Keratinocyte (primary cell): ENCODE measurements at regions not wholly inside any gene's neighbourhood (a gene's known extent, or its start where the extent isn't known, plus 50 kb on each side); places are given as distances from the start of the nearest gene placed in this dataset.

ENCODE experiments used
- DNase-seq: peaks from one replicate; pipeline ENCODE4 v3.0.0-alpha.2; 2011; ENCODE audit warnings: low read depth, missing footprints, low spot score
- FAIRE-seq: peaks from 2 replicates; lab custom pipeline; 2011; peaks lifted over from hg19 to GRCh38; lab: Jason Lieb, UNC
- H2AFZ ChIP-seq: 2 replicates; pipeline ENCODE4 v1.6.0; 2012; ENCODE audit warnings: low read length, control low read depth, inconsistent platforms; ENCODE audit not compliant: control insufficient read depth
- H3K27ac ChIP-seq: 2 replicates; pipeline ENCODE4 v1.5.1; 2011; ENCODE audit warnings: low read length; ENCODE audit not compliant: control insufficient read depth, insufficient read depth
- H3K27me3 ChIP-seq: 3 replicates; pipeline ENCODE4 v1.6.0; 2011; ENCODE audit warnings: low read length; ENCODE audit not compliant: control insufficient read depth, insufficient read depth; ENCODE audit errors: extremely low read depth
- H3K36me3 ChIP-seq, 2 experiments: 2 replicates in 1 of 2; 3 replicates in 1 of 2; pipeline ENCODE4 v1.5.1; 2011; ENCODE audit warnings: low read length in 2 of 2, mild to moderate bottlenecking in 1 of 2; ENCODE audit not compliant: control insufficient read depth in 2 of 2, insufficient read depth in 2 of 2; ENCODE audit errors: extremely low read depth in 1 of 2
- H3K4me1 ChIP-seq: 3 replicates; pipeline ENCODE4 v1.5.1; 2011; ENCODE audit warnings: low read length; ENCODE audit not compliant: control insufficient read depth, insufficient read depth; ENCODE audit errors: extremely low read depth
- H3K4me2 ChIP-seq: 3 replicates; pipeline ENCODE4 v1.6.0; 2011; ENCODE audit warnings: low read depth, low read length; ENCODE audit not compliant: control insufficient read depth, insufficient read depth; ENCODE audit errors: extremely low read depth
- H3K4me3 ChIP-seq, 3 experiments: fragments of 200-600 bp in 1 of 3; sonication (generic) in 1 of 3; 2 replicates in 2 of 3; 3 replicates in 1 of 3; pipeline ENCODE4 v1.5.1; 2011 to 2016; ENCODE audit warnings: low read length in 3 of 3, mild to moderate bottlenecking in 3 of 3, control low read depth in 2 of 3, inconsistent platforms in 1 of 3, low read depth in 1 of 3, mixed read lengths in 1 of 3, mixed run types in 1 of 3, moderate library complexity in 1 of 3; ENCODE audit not compliant: control insufficient read depth in 2 of 3, insufficient read depth in 2 of 3; ENCODE audit errors: extremely low read depth in 1 of 3
- H3K79me2 ChIP-seq: 2 replicates; pipeline ENCODE4 v1.6.0; 2012; ENCODE audit warnings: low read length; ENCODE audit not compliant: control insufficient read depth, insufficient read depth
- H3K9ac ChIP-seq: 3 replicates; pipeline ENCODE4 v1.6.0; 2011; ENCODE audit warnings: low read length; ENCODE audit not compliant: control insufficient read depth, insufficient read depth; ENCODE audit errors: extremely low read depth
- H3K9me1 ChIP-seq: 3 replicates; pipeline ENCODE4 v1.6.0; 2011; ENCODE audit warnings: low read length; ENCODE audit not compliant: control insufficient read depth, insufficient read depth; ENCODE audit errors: extremely low read depth
- H3K9me3 ChIP-seq: 2 replicates; pipeline ENCODE4 v1.5.1; 2012; ENCODE audit warnings: low read depth, low read length; ENCODE audit not compliant: control insufficient read depth
- H4K20me1 ChIP-seq: 3 replicates; pipeline ENCODE4 v1.6.0; 2011; ENCODE audit warnings: low read length; ENCODE audit not compliant: control insufficient read depth, insufficient read depth; ENCODE audit errors: extremely low read depth
- EZH2 ChIP-seq: IDR thresholded peaks from one replicate; pipeline ENCODE4 v1.6.1; 2012; ENCODE audit warnings: inconsistent platforms, mild to moderate bottlenecking, low read length, moderate library complexity
- dilution Hi-C: fragments of 300-500 bp; cut with MboI; formaldehyde crosslinking; loops from one replicate; pipeline ENCODE4 v1.7.0; 2020; ENCODE audit warnings: low sequenced_read_pairs; ENCODE audit not compliant: extremely low pct_ligation_motif_present
- TF ChIP-seq, protein P1 (sequence below), 3 experiments: IDR thresholded peaks in 1 of 3; conservative IDR thresholded peaks in 1 of 3; optimal IDR thresholded peaks in 1 of 3; 2 replicates in 2 of 3; 3 replicates in 1 of 3; pipeline versions ENCODE3 to v1.5.1; 2011; ENCODE audit warnings: low read length in 3 of 3, mild to moderate bottlenecking in 3 of 3, moderate library complexity in 2 of 3, control low read depth in 1 of 3, inconsistent platforms in 1 of 3; ENCODE audit not compliant: insufficient read depth in 2 of 3; ENCODE audit errors: extremely low read depth in 1 of 3

DNA sequence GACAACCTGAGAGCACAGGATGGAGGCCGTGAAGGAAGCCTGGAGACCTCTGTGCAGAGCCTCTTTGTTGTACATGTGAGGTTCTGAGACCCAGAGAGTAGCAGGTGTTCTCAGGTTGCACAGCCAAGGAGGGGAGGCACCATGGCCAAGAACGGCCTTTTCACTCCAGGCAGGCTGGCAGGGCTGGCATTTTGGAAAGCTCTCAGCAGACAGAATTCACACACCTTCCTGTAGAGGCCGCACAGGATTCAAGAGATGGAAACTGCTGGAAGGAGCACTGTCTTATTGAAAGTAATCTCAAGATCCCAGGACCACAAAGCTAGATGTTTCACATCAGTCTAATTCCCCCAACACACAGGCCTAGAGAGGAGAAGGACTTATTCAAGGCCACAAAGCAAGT lies 52.8 kb upstream of the XPA start:
- no peaks in the 10 kb centered on the region for H3K9me3 ChIP-seq
- H3K27ac ChIP-seq = no peak overlapping the region
- no peak overlapping the region for H3K9ac ChIP-seq
- no peaks in the 10 kb centered on the region for H4K20me1 ChIP-seq
- FAIRE-seq (peak; percentile 67), DNase-seq (no peak)
- no peak for TF ChIP-seq EZH2
- TF ChIP-seq, protein P1, sequence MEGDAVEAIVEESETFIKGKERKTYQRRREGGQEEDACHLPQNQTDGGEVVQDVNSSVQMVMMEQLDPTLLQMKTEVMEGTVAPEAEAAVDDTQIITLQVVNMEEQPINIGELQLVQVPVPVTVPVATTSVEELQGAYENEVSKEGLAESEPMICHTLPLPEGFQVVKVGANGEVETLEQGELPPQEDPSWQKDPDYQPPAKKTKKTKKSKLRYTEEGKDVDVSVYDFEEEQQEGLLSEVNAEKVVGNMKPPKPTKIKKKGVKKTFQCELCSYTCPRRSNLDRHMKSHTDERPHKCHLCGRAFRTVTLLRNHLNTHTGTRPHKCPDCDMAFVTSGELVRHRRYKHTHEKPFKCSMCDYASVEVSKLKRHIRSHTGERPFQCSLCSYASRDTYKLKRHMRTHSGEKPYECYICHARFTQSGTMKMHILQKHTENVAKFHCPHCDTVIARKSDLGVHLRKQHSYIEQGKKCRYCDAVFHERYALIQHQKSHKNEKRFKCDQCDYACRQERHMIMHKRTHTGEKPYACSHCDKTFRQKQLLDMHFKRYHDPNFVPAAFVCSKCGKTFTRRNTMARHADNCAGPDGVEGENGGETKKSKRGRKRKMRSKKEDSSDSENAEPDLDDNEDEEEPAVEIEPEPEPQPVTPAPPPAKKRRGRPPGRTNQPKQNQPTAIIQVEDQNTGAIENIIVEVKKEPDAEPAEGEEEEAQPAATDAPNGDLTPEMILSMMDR (optimal IDR thresholded peaks at IDR 0.05 in 1 of 3, IDR thresholded peaks at IDR 0.05 in 1 of 3, conservative IDR thresholded peaks at IDR 0.05 in 1 of 3; ENCODE audit: extremely low read depth in 1 of 3, insufficient read depth in 2 of 3, low read length in 3 of 3) = peak; percentile 32 to 56 (median 53)
- no peaks in the 10 kb centered on the region for H3K9me1 ChIP-seq
- no peak overlapping the region for H3K4me3 ChIP-seq
- dilution Hi-C loops = loop anchor here (10.0 kb wide), 1 partner anchor 55 kb away; no protein-coding TSS in a partner anchor
- H3K4me2 ChIP-seq = no peak overlapping the region
- no peaks in the 10 kb centered on the region for H3K79me2 ChIP-seq
- peaks cover 7% of the 10 kb centered on the region for H3K4me1 ChIP-seq
- H2AFZ ChIP-seq = no peak overlapping the region
- H3K27me3 ChIP-seq = no peaks in the 10 kb centered on the region
- no peaks in the 10 kb centered on the region for H3K36me3 ChIP-seq

DNA sequence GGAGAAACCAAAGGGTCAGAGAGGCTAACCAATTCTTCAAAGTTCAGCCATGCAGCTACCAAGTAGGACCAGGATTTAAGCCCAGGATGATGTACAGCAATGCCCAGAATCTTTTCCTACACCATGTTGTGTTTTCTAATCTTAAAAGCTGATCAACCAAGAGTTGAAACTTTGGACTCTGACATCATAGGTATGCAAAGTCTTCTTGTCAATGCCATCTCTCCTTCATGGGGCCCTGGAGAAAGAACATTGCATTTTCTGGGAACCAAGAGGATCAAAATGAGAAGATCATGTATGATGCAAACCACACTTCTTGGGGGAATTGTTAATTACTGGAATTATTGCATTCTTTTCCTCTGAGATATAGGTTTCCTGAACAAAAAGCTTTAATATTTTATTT lies 54.4 kb upstream of the XPA start:
- H3K9me3 ChIP-seq = no peaks in the 10 kb centered on the region
- dilution Hi-C loops = loop anchor here (10.0 kb wide), 1 partner anchor 53 kb away; no protein-coding TSS in a partner anchor
- no peak for FAIRE-seq
- no peak for TF ChIP-seq EZH2
- TF ChIP-seq, protein P1 (optimal IDR thresholded peaks at IDR 0.05 in 1 of 3, IDR thresholded peaks at IDR 0.05 in 1 of 3, conservative IDR thresholded peaks at IDR 0.05 in 1 of 3; ENCODE audit: extremely low read depth in 1 of 3, insufficient read depth in 2 of 3, low read length in 3 of 3) = no peak
- no peaks in the 10 kb centered on the region for H3K9me1 ChIP-seq
- no peaks in the 10 kb centered on the region for H3K27me3 ChIP-seq
- H3K4me2 ChIP-seq = no peak overlapping the region
- H3K4me3 ChIP-seq = no peak overlapping the region
- no peak for DNase-seq
- no peak overlapping the region for H3K9ac ChIP-seq
- no peaks in the 10 kb centered on the region for H3K79me2 ChIP-seq
- H2AFZ ChIP-seq = no peak overlapping the region
- peaks cover 7% of the 10 kb centered on the region for H3K4me1 ChIP-seq
- no peak overlapping the region for H3K27ac ChIP-seq
- H3K36me3 ChIP-seq = no peaks in the 10 kb centered on the region
- H4K20me1 ChIP-seq = no peaks in the 10 kb centered on the region
